ENCODE measurements at regions not wholly inside any gene's neighbourhood (a gene's known extent, or its start where the extent isn't known, plus 50 kb on each side); places are given as distances from the start of the nearest gene placed in this dataset.

- H3K4me3 ChIP-seq (ENCODE audit: control insufficient read depth, low read depth, low read length) = no peak overlapping the region
- TF ChIP-seq, protein P1, sequence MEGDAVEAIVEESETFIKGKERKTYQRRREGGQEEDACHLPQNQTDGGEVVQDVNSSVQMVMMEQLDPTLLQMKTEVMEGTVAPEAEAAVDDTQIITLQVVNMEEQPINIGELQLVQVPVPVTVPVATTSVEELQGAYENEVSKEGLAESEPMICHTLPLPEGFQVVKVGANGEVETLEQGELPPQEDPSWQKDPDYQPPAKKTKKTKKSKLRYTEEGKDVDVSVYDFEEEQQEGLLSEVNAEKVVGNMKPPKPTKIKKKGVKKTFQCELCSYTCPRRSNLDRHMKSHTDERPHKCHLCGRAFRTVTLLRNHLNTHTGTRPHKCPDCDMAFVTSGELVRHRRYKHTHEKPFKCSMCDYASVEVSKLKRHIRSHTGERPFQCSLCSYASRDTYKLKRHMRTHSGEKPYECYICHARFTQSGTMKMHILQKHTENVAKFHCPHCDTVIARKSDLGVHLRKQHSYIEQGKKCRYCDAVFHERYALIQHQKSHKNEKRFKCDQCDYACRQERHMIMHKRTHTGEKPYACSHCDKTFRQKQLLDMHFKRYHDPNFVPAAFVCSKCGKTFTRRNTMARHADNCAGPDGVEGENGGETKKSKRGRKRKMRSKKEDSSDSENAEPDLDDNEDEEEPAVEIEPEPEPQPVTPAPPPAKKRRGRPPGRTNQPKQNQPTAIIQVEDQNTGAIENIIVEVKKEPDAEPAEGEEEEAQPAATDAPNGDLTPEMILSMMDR (IDR thresholded peaks at IDR 0.05; ENCODE audit: control insufficient read depth, insufficient read depth, low read depth, low read length, missing control alignments) = no peak
- DNase-seq (ENCODE audit: low read depth) = no peak
Measured at GRCh38 chr6:133634474-133634873, 254.4 kb upstream of the TCF21 start.

DNA sequence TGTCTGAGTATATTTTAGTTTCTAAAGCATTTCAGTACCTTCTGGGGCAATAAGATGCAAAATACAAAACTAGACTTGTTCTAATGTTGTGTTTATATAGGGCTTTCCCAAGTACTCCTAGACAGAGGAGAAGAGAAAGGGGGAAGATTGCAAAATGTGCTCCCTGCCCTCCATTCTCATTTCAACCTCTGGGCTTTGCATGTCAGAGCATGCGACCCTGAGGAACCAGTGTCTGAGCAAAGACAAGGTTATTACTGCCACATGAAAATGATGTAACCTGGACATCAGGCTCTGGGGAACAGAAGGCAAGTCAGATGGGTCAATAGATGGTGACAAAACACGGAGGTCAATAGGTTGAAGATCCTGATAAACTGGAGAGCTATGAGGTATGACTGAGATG is 253.5 kb upstream of the TCF21 start:
- H3K4me3 ChIP-seq (ENCODE audit: control insufficient read depth, low read depth, low read length) = no peak overlapping the region
- TF ChIP-seq, protein P1 (IDR thresholded peaks at IDR 0.05; ENCODE audit: control insufficient read depth, insufficient read depth, low read depth, low read length, missing control alignments) = no peak
- DNase-seq (ENCODE audit: low read depth) = no peak

- DNase-seq (ENCODE audit: low read depth) = no peak
- TF ChIP-seq, protein P1 (IDR thresholded peaks at IDR 0.05; ENCODE audit: control insufficient read depth, insufficient read depth, low read depth, low read length, missing control alignments) = no peak
- H3K4me3 ChIP-seq (ENCODE audit: control insufficient read depth, low read depth, low read length) = no peak overlapping the region
Measured at GRCh38 chr6:133637436-133637835, 251.5 kb upstream of the TCF21 start.

DNA sequence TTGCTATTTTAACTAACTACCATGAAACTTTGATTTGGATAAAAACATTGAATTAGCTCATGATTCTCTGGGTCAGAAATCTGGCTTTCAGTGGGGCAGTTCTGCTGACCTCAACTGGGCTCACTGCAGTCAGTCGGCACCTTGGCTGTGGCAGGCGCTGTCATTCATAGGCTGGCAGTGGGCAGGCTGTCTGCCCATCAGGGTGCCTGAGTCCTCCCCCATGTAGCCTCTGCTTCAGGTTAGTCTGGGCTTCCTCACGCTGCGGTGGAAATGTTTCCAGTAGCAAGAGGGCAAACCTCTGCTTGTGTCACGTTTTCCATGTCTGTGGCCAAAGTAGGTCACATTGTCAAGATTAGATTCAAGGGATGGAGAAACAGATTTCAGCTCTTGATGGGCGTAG is 251.0 kb upstream of the TCF21 start:
- no peak for DNase-seq (ENCODE audit: low read depth)
- TF ChIP-seq, protein P1 (IDR thresholded peaks at IDR 0.05; ENCODE audit: control insufficient read depth, insufficient read depth, low read depth, low read length, missing control alignments) = no peak

GRCh38 chr6:133641104-133641503 is 247.8 kb upstream of the TCF21 start:
- TF ChIP-seq, protein P1 (IDR thresholded peaks at IDR 0.05; ENCODE audit: control insufficient read depth, insufficient read depth, low read depth, low read length, missing control alignments) = no peak
- no peak overlapping the region for H3K4me3 ChIP-seq (ENCODE audit: control insufficient read depth, low read depth, low read length)
- no peak for DNase-seq (ENCODE audit: low read depth)

More for the DNA sequence above, 251.0 kb upstream of the TCF21 start:
- H3K4me3 ChIP-seq (ENCODE audit: control insufficient read depth, low read depth, low read length) = no peak overlapping the region

DNA sequence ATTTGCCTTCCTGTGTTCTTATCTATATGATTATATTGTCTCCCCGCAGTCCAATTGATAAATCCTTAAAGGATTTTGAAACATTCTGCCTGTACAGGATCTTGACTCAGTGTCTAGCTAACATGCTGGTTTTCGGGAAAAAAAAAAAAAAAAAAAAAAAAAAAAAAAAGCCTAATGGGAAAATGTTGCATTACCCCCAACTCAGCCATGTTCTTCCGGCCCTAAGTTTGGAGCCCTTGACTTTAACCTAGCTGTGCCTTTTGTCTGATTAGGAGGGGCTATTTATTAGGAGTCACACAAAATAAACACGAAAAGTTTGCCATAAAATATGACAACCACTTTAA is 244.4 kb upstream of the TCF21 start:
- DNase-seq (ENCODE audit: low read depth) = no peak
- TF ChIP-seq, protein P1 (IDR thresholded peaks at IDR 0.05; ENCODE audit: control insufficient read depth, insufficient read depth, low read depth, low read length, missing control alignments) = no peak
- H3K4me3 ChIP-seq (ENCODE audit: control insufficient read depth, low read depth, low read length) = no peak overlapping the region

Measured in AG09309 (cell line).